IPS DF 6.9 (cell line): ENCODE measurements at regions not wholly inside any gene's neighbourhood (a gene's known extent, or its start where the extent isn't known, plus 50 kb on each side); places are given as distances from the start of the nearest gene placed in this dataset.

Source experiments
- DNase-seq: peaks from one replicate; pipeline ENCODE4 v3.0.0-alpha.2; 2013; ENCODE audit warnings: low read depth, low spot score
- H3K27ac ChIP-seq: one replicate; pipeline ENCODE4 v1.5.1; 2013; ENCODE audit warnings: low read length, control low read depth
- H3K27me3 ChIP-seq: 2 replicates; pipeline ENCODE4 v1.6.1; 2013; ENCODE audit warnings: mild to moderate bottlenecking, low read length; ENCODE audit not compliant: control insufficient read depth, insufficient read depth
- H3K36me3 ChIP-seq: 2 replicates; pipeline ENCODE4 v1.6.1; 2013; ENCODE audit warnings: low read length; ENCODE audit not compliant: control insufficient read depth, insufficient read depth
- H3K4me1 ChIP-seq: 2 replicates; pipeline ENCODE4 v1.6.1; 2013; ENCODE audit warnings: low read length; ENCODE audit not compliant: control insufficient read depth, insufficient read depth
- H3K4me3 ChIP-seq: 2 replicates; pipeline ENCODE4 v1.5.1; 2013; ENCODE audit warnings: mild to moderate bottlenecking, low read length
- H3K9me3 ChIP-seq: 2 replicates; pipeline ENCODE4 v1.6.1; 2013; ENCODE audit warnings: low read length, inconsistent platforms; ENCODE audit not compliant: control insufficient read depth, insufficient read depth
- WGBS: extraction: QIAGEN DNeasy Blood & Tissue Kit; methylation state at CpG from one replicate; pipeline ENCODE4 v1.1.7; 2013; ENCODE audit warnings: mixed read lengths, missing lambda C conversion rate; ENCODE audit not compliant: insufficient read length, insufficient coverage; 5-methylcytosine and 5-hydroxymethylcytosine counted together

- Histone ChIP-seq H3K36me3 (no peaks in the 10 kb centered on the region), H3K27me3 (no peaks in the 10 kb centered on the region), H3K27ac (no peak overlapping the region), H3K9me3 (no peaks in the 10 kb centered on the region), H3K4me3 (no peak overlapping the region), H3K4me1 (no peaks in the 10 kb centered on the region)
- DNase-seq = no peak
Observed at GRCh38 chr3:187970106-187970505, 183.9 kb upstream of the LPP start.

DNA sequence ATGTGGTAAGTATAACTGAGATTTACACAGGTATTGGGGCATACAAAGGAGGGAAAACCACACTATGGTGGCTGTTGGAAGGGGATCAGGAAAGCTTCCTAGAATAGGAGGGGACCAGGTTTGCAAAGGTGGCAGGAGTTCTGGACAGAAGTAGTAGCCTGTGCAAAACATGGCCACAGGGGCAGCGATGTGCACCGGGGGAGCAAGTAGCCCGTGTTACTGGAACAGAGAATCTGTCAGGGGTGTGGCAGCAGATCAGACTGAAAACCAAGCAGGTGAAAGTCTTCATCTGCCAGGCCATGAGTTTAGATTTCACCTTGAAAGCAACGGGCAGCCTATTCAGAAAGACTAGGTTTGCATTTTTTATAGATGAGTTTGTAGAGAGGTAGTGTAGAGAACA lies 182.3 kb upstream of the LPP start:
- Histone ChIP-seq H3K27ac (no peak overlapping the region), H3K4me1 (no peaks in the 10 kb centered on the region)

DNA sequence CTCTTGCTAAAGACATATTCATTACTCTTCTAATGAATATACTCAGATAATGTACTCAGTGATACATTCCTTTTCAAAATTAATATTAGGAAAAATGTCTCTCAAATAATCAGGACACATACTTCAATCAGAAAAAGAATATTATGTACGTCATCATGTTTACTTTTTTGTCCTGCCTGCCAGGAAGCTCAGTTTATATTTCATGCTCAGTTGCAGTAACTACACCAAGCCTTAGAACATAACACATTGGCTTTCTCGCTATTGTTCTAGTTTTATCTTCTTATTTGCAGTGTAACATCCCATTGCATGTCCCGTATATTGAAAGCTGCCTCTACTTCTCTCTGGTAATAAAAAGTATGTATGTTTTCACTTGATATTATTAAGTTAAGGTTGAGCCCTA lies 181.5 kb upstream of the LPP start:
- Histone ChIP-seq H3K27me3 (no peaks in the 10 kb centered on the region), H3K9me3 (no peaks in the 10 kb centered on the region), H3K4me1 (no peaks in the 10 kb centered on the region), H3K4me3 (no peak overlapping the region), H3K27ac (no peak overlapping the region), H3K36me3 (no peaks in the 10 kb centered on the region)
- DNase-seq = no peak
- no CpG with 5 or more reads among the region's 3 CpGs for WGBS

More for the DNA sequence above, 182.3 kb upstream of the LPP start:
- Histone ChIP-seq H3K9me3 (no peaks in the 10 kb centered on the region), H3K27me3 (no peaks in the 10 kb centered on the region), H3K4me3 (no peak overlapping the region), H3K36me3 (no peaks in the 10 kb centered on the region)
- DNase-seq = no peak
- WGBS = no CpG with 5 or more reads among the region's 4 CpGs

GRCh38 chr3:187973977-187974870 lies 179.7 kb upstream of the LPP start:
- H3K27ac ChIP-seq = no peak overlapping the region
- H3K4me3 ChIP-seq = no peak overlapping the region
- 100% methylated on average over 1 of the region's 9 CpGs for WGBS
- no peaks in the 10 kb centered on the region for H3K27me3 ChIP-seq
- DNase-seq = no peak
- H3K4me1 ChIP-seq = no peaks in the 10 kb centered on the region
- H3K36me3 ChIP-seq = no peaks in the 10 kb centered on the region
- no peaks in the 10 kb centered on the region for H3K9me3 ChIP-seq

GRCh38 chr3:187974871-187975271 lies 179.1 kb upstream of the LPP start:
- Histone ChIP-seq H3K4me3 (no peak overlapping the region), H3K36me3 (no peaks in the 10 kb centered on the region), H3K27me3 (no peaks in the 10 kb centered on the region), H3K4me1 (no peaks in the 10 kb centered on the region), H3K27ac (no peak overlapping the region), H3K9me3 (no peaks in the 10 kb centered on the region)
- WGBS = no CpG with 5 or more reads among the region's 3 CpGs
- DNase-seq = no peak

- no peaks in the 10 kb centered on the region for H3K4me1 ChIP-seq
- no peaks in the 10 kb centered on the region for H3K27me3 ChIP-seq
- DNase-seq = no peak
- H3K36me3 ChIP-seq = no peaks in the 10 kb centered on the region
- H3K4me3 ChIP-seq = no peak overlapping the region
- no peak overlapping the region for H3K27ac ChIP-seq
- no peaks in the 10 kb centered on the region for H3K9me3 ChIP-seq
- WGBS = no CpG with 5 or more reads among the region's 7 CpGs
Observed at GRCh38 chr3:187975561-187976364, 178.2 kb upstream of the LPP start.

DNA sequence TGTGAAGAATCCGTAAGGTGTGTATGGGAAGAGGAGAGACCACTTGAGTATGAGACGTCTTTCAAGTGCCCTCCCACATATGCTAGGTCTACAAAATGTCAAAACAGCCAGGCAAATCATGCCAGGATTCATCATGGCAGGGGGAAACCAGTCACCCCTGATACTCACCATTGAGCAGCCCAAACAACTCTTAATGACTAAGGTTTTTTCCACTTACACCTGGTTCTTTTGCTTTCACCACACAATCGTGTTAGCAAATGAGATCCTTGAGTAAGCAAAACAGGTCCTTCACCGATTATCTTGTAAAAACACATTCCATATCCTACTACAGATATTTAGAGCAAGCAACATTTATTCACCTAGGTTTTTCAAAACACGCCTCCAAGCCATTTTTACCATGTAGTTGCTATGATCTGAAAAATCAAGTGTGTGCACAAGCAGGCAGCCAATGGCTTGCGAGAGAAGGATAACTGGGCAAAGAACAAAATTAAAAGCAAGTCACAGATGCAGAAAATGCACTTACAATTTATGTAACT lies 177.5 kb upstream of the LPP start:
- Histone ChIP-seq H3K4me1 (no peaks in the 10 kb centered on the region), H3K27ac (no peak overlapping the region), H3K27me3 (no peaks in the 10 kb centered on the region), H3K4me3 (no peak overlapping the region), H3K9me3 (no peaks in the 10 kb centered on the region), H3K36me3 (no peaks in the 10 kb centered on the region)
- no peak for DNase-seq
- WGBS = no CpG with 5 or more reads among the region's 6 CpGs

- DNase-seq = no peak
- no peaks in the 10 kb centered on the region for H3K27me3 ChIP-seq
- no CpG with 5 or more reads among the region's 4 CpGs for WGBS
- no peaks in the 10 kb centered on the region for H3K36me3 ChIP-seq
- no peaks in the 10 kb centered on the region for H3K4me1 ChIP-seq
- no peaks in the 10 kb centered on the region for H3K9me3 ChIP-seq
- H3K27ac ChIP-seq = no peak overlapping the region
- H3K4me3 ChIP-seq = no peak overlapping the region
Observed at GRCh38 chr3:187977659-187978058, 176.3 kb upstream of the LPP start.

DNA sequence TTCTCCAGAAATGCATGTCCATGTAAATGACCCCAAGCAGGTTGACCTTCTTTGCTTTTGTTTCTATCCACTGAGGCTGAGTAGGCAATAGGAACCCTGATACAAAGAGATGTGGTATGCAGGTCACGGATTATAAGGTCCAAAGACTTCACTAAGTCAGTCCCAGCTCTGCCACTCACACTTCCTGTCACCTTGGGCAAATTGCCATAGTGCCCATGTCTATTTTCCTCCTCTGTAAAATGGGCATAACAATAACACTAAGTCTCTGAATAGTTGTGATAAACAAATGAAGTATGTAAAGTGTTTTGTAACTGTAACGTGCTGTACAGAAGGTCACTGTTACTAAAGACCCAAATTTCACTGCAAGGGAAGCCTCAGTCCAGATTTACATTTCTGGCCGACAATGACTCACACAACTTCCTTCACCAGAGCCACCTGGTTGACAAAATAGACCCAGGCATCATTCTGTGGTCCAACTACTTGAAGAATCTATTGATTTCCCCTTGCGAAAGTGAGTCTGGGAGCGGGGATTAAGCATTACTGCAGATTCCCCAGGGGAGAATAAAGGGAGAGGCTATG lies 175.4 kb upstream of the LPP start:
- no peaks in the 10 kb centered on the region for H3K4me1 ChIP-seq
- H3K27me3 ChIP-seq = no peaks in the 10 kb centered on the region
- H3K27ac ChIP-seq = no peak overlapping the region
- H3K9me3 ChIP-seq = no peaks in the 10 kb centered on the region
- DNase-seq = no peak
- WGBS = no CpG with 5 or more reads among the region's 5 CpGs
- no peaks in the 10 kb centered on the region for H3K36me3 ChIP-seq
- H3K4me3 ChIP-seq = no peak overlapping the region

- no peaks in the 10 kb centered on the region for H3K4me1 ChIP-seq
- no peak for DNase-seq
- no CpG with 5 or more reads among the region's 2 CpGs for WGBS
Observed at GRCh38 chr3:187979564-187979963, 174.4 kb upstream of the LPP start.

More at GRCh38 chr3:187979564-187979963, 174.4 kb upstream of the LPP start:
- Histone ChIP-seq H3K4me3 (no peak overlapping the region), H3K27ac (no peak overlapping the region), H3K9me3 (no peaks in the 10 kb centered on the region), H3K36me3 (no peaks in the 10 kb centered on the region), H3K27me3 (no peaks in the 10 kb centered on the region)
